HG02610 (cell line): ENCODE measurements at regions not wholly inside any gene's neighbourhood (a gene's known extent, or its start where the extent isn't known, plus 50 kb on each side); places are given as distances from the start of the nearest gene placed in this dataset.
"Not testable (repeated sequence)": the region's sequence is repeated elsewhere in the genome, so short reads cannot be mapped to it uniquely, and the experiment has no call there.

Experiments used
- ATAC-seq: cut with Tn5 transposase; IDR thresholded peaks from one replicate; pipeline ENCODE4 v1.9.1; 2021; ENCODE audit warnings: mild to moderate bottlenecking, moderate library complexity; ENCODE audit not compliant: unreplicated experiment

DNA sequence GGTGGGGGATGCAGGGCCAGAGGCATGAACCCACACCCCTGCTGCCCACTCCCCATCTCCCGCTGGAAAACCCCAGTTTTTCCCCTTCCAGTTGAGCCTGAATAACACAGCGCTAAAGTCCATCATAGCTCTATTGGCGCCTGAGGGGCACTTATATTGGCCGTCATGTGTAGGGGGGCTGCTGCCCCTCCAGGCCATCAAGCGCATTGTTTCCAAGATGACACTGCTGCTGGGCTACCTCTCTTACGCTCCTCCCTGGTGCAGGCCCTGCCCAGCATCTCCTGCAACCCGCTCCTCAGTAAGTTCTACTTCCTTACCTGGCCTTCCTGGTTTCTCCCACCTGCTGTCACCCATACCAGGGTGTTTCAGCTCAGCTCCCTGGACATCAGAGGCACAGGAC lies 205.0 kb upstream of the RPL34 start:
- ATAC-seq, result no peak

DNA sequence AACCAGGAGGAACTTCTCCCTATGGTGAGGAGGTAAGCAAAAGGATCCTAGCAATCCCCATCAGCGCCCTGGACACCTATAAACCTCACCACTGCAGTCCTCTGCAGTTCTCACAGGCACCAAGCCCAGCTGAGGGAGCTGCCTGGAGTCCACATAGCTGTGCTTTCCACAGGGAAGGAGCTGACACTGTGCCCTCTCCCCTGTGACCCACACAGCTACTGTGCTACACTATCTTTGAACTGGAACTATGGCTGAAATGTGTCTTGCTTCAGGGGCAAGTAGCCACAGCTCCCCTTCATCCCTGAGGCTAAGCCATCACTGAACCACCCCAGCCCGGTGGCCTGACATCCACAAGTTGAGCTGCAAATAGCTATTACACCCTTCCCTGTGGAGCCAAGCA lies 208.5 kb upstream of the RPL34 start:
- no peak for ATAC-seq

DNA sequence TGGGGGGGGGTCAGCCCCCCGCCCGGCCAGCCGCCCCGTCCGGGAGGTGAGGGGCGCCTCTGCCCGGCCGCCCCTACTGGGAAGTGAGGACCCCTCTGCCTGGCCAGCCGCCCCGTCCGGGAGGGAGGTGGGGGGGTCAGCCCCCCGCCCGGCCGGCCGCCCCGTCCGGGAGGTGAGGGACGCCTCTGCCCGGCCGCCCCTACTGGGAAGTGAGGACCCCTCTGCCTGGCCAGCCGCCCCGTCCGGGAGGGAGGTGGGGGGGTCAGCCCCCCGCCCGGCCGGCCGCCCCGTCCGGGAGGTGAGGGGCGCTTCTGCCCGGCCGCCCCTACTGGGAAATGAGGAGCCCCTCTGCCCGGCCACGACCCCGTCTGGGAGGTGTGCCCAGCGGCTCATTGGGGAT lies 210.7 kb upstream of the RPL34 start:
- not testable (repeated sequence) for ATAC-seq

GRCh38 chr4:108405586-108405985 lies 214.8 kb upstream of the RPL34 start:
- ATAC-seq, result no peak

- no peak for ATAC-seq
Observed at GRCh38 chr4:108400309-108400708, 220.1 kb upstream of the RPL34 start.

- ATAC-seq, result no peak
Observed at GRCh38 chr4:108399610-108400265, 220.6 kb upstream of the RPL34 start.

GRCh38 chr4:108398836-108399235 lies 221.5 kb upstream of the RPL34 start:
- ATAC-seq, result no peak

GRCh38 chr4:108398316-108398715 lies 222.1 kb upstream of the RPL34 start:
- ATAC-seq, result no peak

DNA sequence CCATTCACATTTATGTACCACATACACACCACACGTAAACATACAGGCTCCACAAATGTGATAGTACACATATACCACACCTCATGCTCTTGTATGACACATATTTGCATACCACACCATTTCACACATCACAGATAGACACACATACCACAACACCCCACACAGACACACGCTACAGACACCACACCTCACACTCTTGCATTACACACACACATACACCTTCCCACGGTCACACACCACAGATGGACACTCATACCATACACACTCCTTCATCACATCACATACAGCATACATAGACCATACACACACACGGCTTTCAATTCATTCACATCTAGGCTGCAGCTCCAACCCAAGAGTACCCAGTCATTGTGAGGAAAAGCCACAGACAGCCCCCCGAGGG lies 222.5 kb upstream of the RPL34 start:
- no peak for ATAC-seq

- no peak for ATAC-seq
Observed at GRCh38 chr4:108396900-108397497, 223.4 kb upstream of the RPL34 start.

DNA sequence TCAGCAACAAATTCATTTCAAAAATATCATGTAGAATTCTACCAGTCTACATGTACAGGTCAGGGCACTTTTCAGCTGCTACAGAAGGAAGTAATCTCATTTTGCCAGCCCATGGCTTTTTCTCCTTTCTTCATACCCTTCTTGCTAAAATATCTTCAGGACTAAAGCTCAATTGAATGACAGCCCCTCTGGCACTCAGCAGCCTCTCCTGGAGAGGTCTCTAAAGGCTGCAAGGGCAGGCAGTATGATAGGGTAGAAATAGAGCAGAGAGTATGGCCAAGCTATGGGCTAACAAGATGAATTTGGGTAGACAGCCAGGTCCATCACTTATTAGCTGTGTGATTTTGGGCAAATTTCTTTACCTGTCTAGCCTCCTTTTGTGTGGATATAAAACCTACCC lies 224.6 kb upstream of the RPL34 start:
- no peak for ATAC-seq

GRCh38 chr4:108393890-108394472 lies 225.2 kb upstream of the LEF1 start:
- ATAC-seq, result no peak

DNA sequence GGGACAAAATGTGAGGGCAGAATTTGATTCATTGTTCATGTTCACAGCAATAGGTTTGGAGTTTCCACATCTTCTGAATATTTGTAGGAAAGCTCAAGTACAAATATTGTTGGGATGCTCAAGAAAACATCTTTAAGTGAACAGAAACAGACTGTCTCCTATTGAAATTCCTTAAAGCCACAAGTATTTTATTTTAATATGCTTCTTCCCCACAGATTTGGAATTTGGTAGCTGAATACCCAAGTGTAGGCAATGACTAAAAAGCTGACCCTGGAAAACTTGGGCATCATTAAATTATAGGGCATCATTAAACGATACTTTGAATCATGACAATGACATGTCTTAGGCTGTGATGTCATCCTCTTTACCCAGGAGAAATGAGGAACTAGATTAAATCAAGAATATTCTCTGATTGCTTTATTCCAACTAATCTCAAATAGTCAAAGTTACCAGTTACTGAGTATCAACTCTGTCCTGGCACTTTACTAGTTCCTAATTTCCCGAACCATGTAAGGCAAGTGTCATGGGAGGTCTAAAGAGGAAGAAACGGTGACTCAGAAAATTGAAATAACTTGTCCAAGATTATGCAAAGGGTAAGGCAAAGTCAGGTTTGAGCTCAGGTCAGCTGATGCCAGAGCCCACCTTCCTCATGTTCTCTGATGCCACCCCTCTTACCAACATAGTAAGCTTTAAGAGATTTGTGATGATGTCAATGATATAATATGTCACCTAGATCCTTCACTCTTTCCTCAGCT lies 223.1 kb upstream of the LEF1 start:
- no peak for ATAC-seq

DNA sequence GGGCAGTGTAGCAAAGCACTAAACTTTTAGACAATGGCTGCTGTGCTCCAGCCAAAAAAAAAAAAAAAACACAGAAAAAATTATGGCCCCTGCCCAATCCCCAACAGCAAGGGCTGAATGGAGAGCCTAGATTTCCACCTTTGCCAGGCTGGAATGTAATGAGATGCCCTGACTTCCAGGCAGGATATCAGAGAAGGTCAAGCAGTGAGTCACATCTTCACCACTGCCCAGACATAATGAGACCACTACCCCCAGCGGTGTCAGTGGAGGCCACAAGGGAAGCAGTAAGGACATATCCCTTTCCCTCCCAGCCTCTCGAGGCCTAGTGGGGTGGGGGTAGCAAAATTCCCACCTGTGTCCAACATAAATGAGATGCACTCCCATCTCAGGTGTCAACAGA lies 216.3 kb upstream of the LEF1 start:
- peak; percentile 26 for ATAC-seq

DNA sequence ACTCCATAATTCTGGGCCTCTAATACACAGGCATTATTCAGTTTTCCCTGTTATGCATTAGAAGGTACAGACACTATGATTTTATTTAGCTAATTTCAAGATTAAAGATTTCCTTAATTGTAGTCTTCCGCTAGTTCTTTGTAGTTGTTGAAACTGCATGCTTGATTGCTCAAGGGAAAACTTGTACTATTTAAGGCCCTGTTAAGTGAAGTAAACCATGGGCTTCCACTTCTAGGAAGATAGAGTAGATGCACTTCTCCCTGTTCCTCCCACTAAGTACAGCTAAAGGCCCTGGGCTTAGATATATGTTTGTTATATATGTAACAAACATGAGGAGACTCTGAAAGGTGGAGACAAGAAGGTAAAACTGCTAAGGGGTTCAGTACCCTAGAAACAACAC lies 215.8 kb upstream of the LEF1 start:
- ATAC-seq, result peak; percentile 71

GRCh38 chr4:108383157-108383556 lies 214.4 kb upstream of the LEF1 start:
- no peak for ATAC-seq

GRCh38 chr4:108382751-108383150 lies 214.0 kb upstream of the LEF1 start:
- ATAC-seq, result no peak

- no peak for ATAC-seq
Observed at GRCh38 chr4:108378164-108378563, 209.4 kb upstream of the LEF1 start.

GRCh38 chr4:108377021-108377420 lies 208.3 kb upstream of the LEF1 start:
- no peak for ATAC-seq

GRCh38 chr4:108375434-108375833 lies 206.7 kb upstream of the LEF1 start:
- ATAC-seq, result no peak

DNA sequence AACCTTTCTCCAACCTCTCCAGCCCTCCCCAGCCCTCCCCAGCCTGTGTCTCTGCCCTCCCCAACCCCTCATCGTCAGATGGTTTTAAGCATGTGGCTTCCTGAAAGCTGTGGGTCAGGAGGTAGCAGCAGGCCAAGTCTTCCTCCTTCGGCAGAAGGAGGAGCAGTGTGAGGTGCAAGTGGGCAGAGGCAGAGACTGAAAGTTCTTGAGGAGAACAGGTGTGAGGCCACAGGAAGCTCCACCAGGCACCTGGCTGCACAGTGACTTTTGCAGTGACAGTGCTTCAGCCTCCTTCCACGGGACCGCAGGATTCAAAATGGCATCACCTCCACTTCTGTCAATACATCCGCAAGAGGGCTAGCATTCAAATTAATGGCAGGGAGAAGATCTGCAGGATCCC lies 203.9 kb upstream of the LEF1 start:
- ATAC-seq, result no peak

DNA sequence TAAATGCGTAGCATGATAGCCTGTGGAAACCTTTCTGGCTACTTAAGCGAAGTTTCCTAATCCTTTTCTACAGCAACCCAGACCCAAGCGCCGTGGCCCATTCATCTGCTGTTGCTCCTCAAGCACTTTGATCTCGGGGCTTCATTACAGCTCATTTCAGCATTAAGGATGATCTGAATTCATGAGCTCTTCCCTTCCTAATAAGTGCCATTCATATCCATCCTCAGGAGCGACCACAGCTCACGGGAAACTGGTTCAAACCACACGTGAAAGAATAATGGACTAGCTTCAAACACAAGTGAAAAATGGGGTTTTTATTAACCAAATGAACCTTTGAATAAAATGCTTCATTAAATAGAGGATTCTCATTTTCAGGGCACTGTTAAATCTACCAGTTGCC lies 202.6 kb upstream of the LEF1 start:
- no peak for ATAC-seq
